Loucy (cell line): ENCODE measurements at regions not wholly inside any gene's neighbourhood (a gene's known extent, or its start where the extent isn't known, plus 50 kb on each side); places are given as distances from the start of the nearest gene placed in this dataset.

Experiments used
- H2AFZ ChIP-seq: fragments of 200-600 bp; sonication (generic); 2 replicates; pipeline ENCODE4 v1.6.0; 2016; ENCODE audit warnings: antibody characterized with exemption, mild to moderate bottlenecking, low read length, moderate library complexity
- H3F3A ChIP-seq: fragments of 200-600 bp; 2 replicates; pipeline ENCODE4 v1.6.0; 2016; ENCODE audit warnings: antibody characterized with exemption, low read depth, mild to moderate bottlenecking
- H3K27me3 ChIP-seq: fragments of 200-600 bp; sonication (generic); 2 replicates; pipeline ENCODE4 v1.6.1; 2014; ENCODE audit warnings: low read length, mild to moderate bottlenecking; ENCODE audit not compliant: insufficient read depth, poor library complexity, severe bottlenecking
- H3K36me3 ChIP-seq: fragments of 200-600 bp; sonication (generic); 2 replicates; pipeline ENCODE4 v1.6.1; 2016; ENCODE audit warnings: low read length; ENCODE audit not compliant: insufficient read depth
- H3K4me1 ChIP-seq: fragments of 200-600 bp; sonication (generic); 2 replicates; pipeline ENCODE4 v1.5.1; 2014; ENCODE audit warnings: low read length, mild to moderate bottlenecking; ENCODE audit not compliant: insufficient read depth, poor library complexity, severe bottlenecking
- H3K4me2 ChIP-seq: fragments of 200-600 bp; sonication (generic); 2 replicates; pipeline ENCODE4 v1.6.0; 2014; ENCODE audit warnings: antibody characterized with exemption, low read length, low read depth, mild to moderate bottlenecking; ENCODE audit not compliant: poor library complexity, severe bottlenecking
- H3K4me3 ChIP-seq: fragments of 200-600 bp; sonication (generic); 2 replicates; pipeline ENCODE4 v1.5.1; 2014; ENCODE audit warnings: low read length, mild to moderate bottlenecking, mixed read lengths; ENCODE audit not compliant: poor library complexity, severe bottlenecking
- H3K79me2 ChIP-seq: fragments of 200-600 bp; sonication (generic); 2 replicates; pipeline ENCODE4 v1.6.1; 2014; ENCODE audit warnings: low read length; ENCODE audit not compliant: insufficient read depth
- H3K9ac ChIP-seq: fragments of 200-600 bp; sonication (generic); 2 replicates; pipeline ENCODE4 v1.6.0; 2014; ENCODE audit warnings: mild to moderate bottlenecking, low read depth, low read length, moderate library complexity; ENCODE audit not compliant: poor library complexity, severe bottlenecking
- H3K9me2 ChIP-seq: fragments of 200-600 bp; sonication (generic); replicated peaks from 2 replicates; pipeline ENCODE4 v1.6.1; 2016; ENCODE audit warnings: low read depth, low read length, mixed read lengths
- H3K9me3 ChIP-seq: fragments of 200-600 bp; sonication (generic); 2 replicates; pipeline ENCODE4 v1.6.1; 2014; ENCODE audit warnings: mild to moderate bottlenecking, antibody characterized with exemption, low read length, low read depth; ENCODE audit not compliant: insufficient read depth
- H4K20me1 ChIP-seq: fragments of 200-600 bp; sonication (generic); 2 replicates; pipeline ENCODE4 v1.6.0; 2014; ENCODE audit warnings: antibody characterized with exemption, low read length, mild to moderate bottlenecking; ENCODE audit not compliant: insufficient read depth, poor library complexity, severe bottlenecking
- CTCF ChIP-seq: fragments of 200-600 bp; sonication (generic); conservative IDR thresholded peaks from 2 replicates; pipeline ENCODE4 v1.5.1; 2014; ENCODE audit warnings: mild to moderate bottlenecking, antibody characterized with exemption, low read length
- EZH2phosphoT487 ChIP-seq: fragments of 200-600 bp; IDR thresholded peaks from 2 replicates; pipeline ENCODE4 v1.6.1; 2018; ENCODE audit warnings: antibody characterized with exemption, mild to moderate bottlenecking, moderate library complexity, borderline replicate concordance

GRCh38 chr6:40806256-40806864, 219.2 kb upstream of the LRFN2 start:
- H3K9me3 ChIP-seq: no peaks in the 10 kb centered on the region
- H3K9me2 ChIP-seq: no peaks in the 10 kb centered on the region
- no peaks in the 10 kb centered on the region for H3F3A ChIP-seq
- no peak overlapping the region for H3K4me3 ChIP-seq
- H3K9ac ChIP-seq: no peak overlapping the region
- H3K4me2 ChIP-seq: no peak overlapping the region
- H3K79me2 ChIP-seq: no peaks in the 10 kb centered on the region
- no peaks in the 10 kb centered on the region for H3K27me3 ChIP-seq
- H3K4me1 ChIP-seq: peaks cover 19% of the 10 kb centered on the region
- no peaks in the 10 kb centered on the region for H3K36me3 ChIP-seq
- TF ChIP-seq EZH2phosphoT487 (no peak), CTCF (no peak)
- no peak overlapping the region for H2AFZ ChIP-seq
- H4K20me1 ChIP-seq: no peaks in the 10 kb centered on the region

- TF ChIP-seq CTCF (no peak), EZH2phosphoT487 (no peak)
- no peaks in the 10 kb centered on the region for H3K79me2 ChIP-seq
- peaks cover 19% of the 10 kb centered on the region for H3K4me1 ChIP-seq
- no peak overlapping the region for H3K9ac ChIP-seq
- H3K4me3 ChIP-seq: no peak overlapping the region
- no peak overlapping the region for H3K4me2 ChIP-seq
- H3K9me2 ChIP-seq: no peaks in the 10 kb centered on the region
- H3K9me3 ChIP-seq: no peaks in the 10 kb centered on the region
- H3F3A ChIP-seq: no peaks in the 10 kb centered on the region
- H4K20me1 ChIP-seq: no peaks in the 10 kb centered on the region
- no peak overlapping the region for H2AFZ ChIP-seq
- H3K27me3 ChIP-seq: no peaks in the 10 kb centered on the region
- H3K36me3 ChIP-seq: no peaks in the 10 kb centered on the region
Measured at GRCh38 chr6:40805336-40805735, 218.2 kb upstream of the LRFN2 start.

- no peaks in the 10 kb centered on the region for H3K79me2 ChIP-seq
- no peak overlapping the region for H3K4me2 ChIP-seq
- TF ChIP-seq CTCF (peak; percentile 65), EZH2phosphoT487 (no peak)
- no peaks in the 10 kb centered on the region for H4K20me1 ChIP-seq
- no peaks in the 10 kb centered on the region for H3K9me3 ChIP-seq
- H3F3A ChIP-seq: no peaks in the 10 kb centered on the region
- H3K9ac ChIP-seq: no peak overlapping the region
- no peak overlapping the region for H2AFZ ChIP-seq
- no peaks in the 10 kb centered on the region for H3K27me3 ChIP-seq
- peaks cover 19% of the 10 kb centered on the region for H3K4me1 ChIP-seq
- H3K4me3 ChIP-seq: no peak overlapping the region
- H3K36me3 ChIP-seq: no peaks in the 10 kb centered on the region
- no peaks in the 10 kb centered on the region for H3K9me2 ChIP-seq
Measured at GRCh38 chr6:40804905-40805304, 217.7 kb upstream of the LRFN2 start.
